Natural killer cell (primary cell): ENCODE measurements at regions not wholly inside any gene's neighbourhood (a gene's known extent, or its start where the extent isn't known, plus 50 kb on each side); places are given as distances from the start of the nearest gene placed in this dataset.

Experiments
- ATAC-seq, 3 donors: fragments of 150-1000 bp in 2 of 3; fragments of 200-7000 bp in 1 of 3; cut with Tn5 transposase; 1 replicate in 1 of 3; 2 replicates in 2 of 3; pipeline ENCODE4 v1.10.0; 2021; ENCODE audit warnings: mild to moderate bottlenecking in 2 of 3, moderate library complexity in 2 of 3
- DNase-seq, 2 donors: peaks; one replicate each; pipeline versions ENCODE4 v3.0.0 to v3.0.0-alpha.2; 2013 to 2021; ENCODE audit warnings: mixed read lengths in 1 of 2
- H3K27ac ChIP-seq: one replicate; pipeline ENCODE4 v1.5.1; 2013; ENCODE audit warnings: mild to moderate bottlenecking, low read length
- H3K27me3 ChIP-seq: one replicate; pipeline ENCODE4 v1.6.1; 2013; ENCODE audit warnings: low read length; ENCODE audit not compliant: control insufficient read depth, insufficient read depth
- H3K36me3 ChIP-seq: one replicate; pipeline ENCODE4 v1.6.1; 2013; ENCODE audit warnings: low read length; ENCODE audit not compliant: control insufficient read depth, insufficient read depth
- H3K4me1 ChIP-seq: one replicate; pipeline ENCODE4 v1.6.1; 2013; ENCODE audit warnings: low read length; ENCODE audit not compliant: control insufficient read depth, insufficient read depth
- H3K4me3 ChIP-seq: one replicate; pipeline ENCODE4 v1.5.1; 2013; ENCODE audit warnings: low read length
- H3K9me3 ChIP-seq: one replicate; pipeline ENCODE4 v1.6.1; 2013; ENCODE audit warnings: low read length; ENCODE audit not compliant: control insufficient read depth, insufficient read depth
- H3K27ac Mint-ChIP-seq, 2 donors: one replicate each; pipeline ENCODE4 v1.8.0; 2022; ENCODE audit warnings: mild to moderate bottlenecking in 2 of 2, mixed read lengths in 2 of 2, moderate library complexity in 1 of 2
- H3K27me3 Mint-ChIP-seq, 2 donors: one replicate each; pipeline ENCODE4 v1.8.0; 2022; ENCODE audit warnings: low read depth in 2 of 2, mixed read lengths in 2 of 2
- H3K36me3 Mint-ChIP-seq: one replicate; pipeline ENCODE4 v1.8.0; 2022; ENCODE audit warnings: mixed read lengths
- H3K4me1 Mint-ChIP-seq, 2 donors: one replicate each; pipeline ENCODE4 v1.8.0; 2022; ENCODE audit warnings: mixed read lengths in 2 of 2
- H3K4me3 Mint-ChIP-seq: one replicate; pipeline ENCODE4 v1.8.0; 2022; ENCODE audit warnings: mild to moderate bottlenecking, moderate library complexity, mixed read lengths
- H3K9me3 Mint-ChIP-seq, 2 donors: one replicate each; pipeline ENCODE4 v1.8.0; 2022; ENCODE audit warnings: mixed read lengths in 2 of 2
- WGBS: methylation state at CpG from one replicate; pipeline ENCODE4 v1.1.7; 2013; ENCODE audit warnings: missing lambda C conversion rate; ENCODE audit not compliant: insufficient coverage; 5-methylcytosine and 5-hydroxymethylcytosine counted together
- intact Hi-C: fragments of 100-400 bp; cut with micrococcal nuclease; formaldehyde crosslinking; loops from one replicate; pipeline ENCODE4 v1.14.2; 2022
- TF ChIP-seq, protein P1 (sequence below): fragments of 200-600 bp; IDR thresholded peaks from one replicate; pipeline ENCODE4 v1.8.0; 2022; ENCODE audit warnings: antibody characterized with exemption

DNA sequence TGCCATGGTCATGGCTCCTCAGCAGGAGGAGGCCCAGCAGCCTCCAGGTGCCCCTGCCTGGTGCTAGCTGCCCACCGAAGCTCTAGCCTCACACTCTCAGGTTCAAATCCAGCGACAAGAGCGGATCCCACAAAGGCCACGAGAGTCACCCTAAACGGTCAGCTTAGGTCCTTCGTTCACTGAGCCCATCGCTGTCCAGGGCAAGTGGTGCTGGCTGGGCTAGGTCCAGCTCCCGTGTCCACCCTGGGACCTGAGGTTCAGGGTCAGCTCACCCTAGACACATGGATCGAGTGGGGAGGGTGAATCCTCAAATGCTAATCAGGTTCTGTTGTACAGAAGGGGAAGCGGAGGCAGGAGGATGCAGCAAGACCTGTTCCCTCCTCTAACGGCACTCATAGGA, 171.9 kb upstream of the SULF2 start:
- Mint-ChIP-seq H3K36me3 (no peaks in the 10 kb centered on the region), H3K27me3 (peaks cover 7 to 9% of the 10 kb centered on the region in 2 donors), H3K4me3 (no peak overlapping the region), H3K9me3 (no peaks in the 10 kb centered on the region), H3K4me1 (no peaks in the 10 kb centered on the region), H3K27ac (no peak overlapping the region)
- no peaks in the 10 kb centered on the region for H3K4me1 ChIP-seq
- intact Hi-C loops, result no loop called here
- no peaks in the 10 kb centered on the region for H3K27me3 ChIP-seq
- ATAC-seq, result no peak
- TF ChIP-seq, protein P1, sequence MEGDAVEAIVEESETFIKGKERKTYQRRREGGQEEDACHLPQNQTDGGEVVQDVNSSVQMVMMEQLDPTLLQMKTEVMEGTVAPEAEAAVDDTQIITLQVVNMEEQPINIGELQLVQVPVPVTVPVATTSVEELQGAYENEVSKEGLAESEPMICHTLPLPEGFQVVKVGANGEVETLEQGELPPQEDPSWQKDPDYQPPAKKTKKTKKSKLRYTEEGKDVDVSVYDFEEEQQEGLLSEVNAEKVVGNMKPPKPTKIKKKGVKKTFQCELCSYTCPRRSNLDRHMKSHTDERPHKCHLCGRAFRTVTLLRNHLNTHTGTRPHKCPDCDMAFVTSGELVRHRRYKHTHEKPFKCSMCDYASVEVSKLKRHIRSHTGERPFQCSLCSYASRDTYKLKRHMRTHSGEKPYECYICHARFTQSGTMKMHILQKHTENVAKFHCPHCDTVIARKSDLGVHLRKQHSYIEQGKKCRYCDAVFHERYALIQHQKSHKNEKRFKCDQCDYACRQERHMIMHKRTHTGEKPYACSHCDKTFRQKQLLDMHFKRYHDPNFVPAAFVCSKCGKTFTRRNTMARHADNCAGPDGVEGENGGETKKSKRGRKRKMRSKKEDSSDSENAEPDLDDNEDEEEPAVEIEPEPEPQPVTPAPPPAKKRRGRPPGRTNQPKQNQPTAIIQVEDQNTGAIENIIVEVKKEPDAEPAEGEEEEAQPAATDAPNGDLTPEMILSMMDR, result no peak
- no peak overlapping the region for H3K4me3 ChIP-seq
- DNase-seq, result no peak
- H3K27ac ChIP-seq, result no peak overlapping the region
- no peaks in the 10 kb centered on the region for H3K9me3 ChIP-seq
- 86% methylated on average over 11 of the region's 11 CpGs for WGBS
- H3K36me3 ChIP-seq, result no peaks in the 10 kb centered on the region

DNA sequence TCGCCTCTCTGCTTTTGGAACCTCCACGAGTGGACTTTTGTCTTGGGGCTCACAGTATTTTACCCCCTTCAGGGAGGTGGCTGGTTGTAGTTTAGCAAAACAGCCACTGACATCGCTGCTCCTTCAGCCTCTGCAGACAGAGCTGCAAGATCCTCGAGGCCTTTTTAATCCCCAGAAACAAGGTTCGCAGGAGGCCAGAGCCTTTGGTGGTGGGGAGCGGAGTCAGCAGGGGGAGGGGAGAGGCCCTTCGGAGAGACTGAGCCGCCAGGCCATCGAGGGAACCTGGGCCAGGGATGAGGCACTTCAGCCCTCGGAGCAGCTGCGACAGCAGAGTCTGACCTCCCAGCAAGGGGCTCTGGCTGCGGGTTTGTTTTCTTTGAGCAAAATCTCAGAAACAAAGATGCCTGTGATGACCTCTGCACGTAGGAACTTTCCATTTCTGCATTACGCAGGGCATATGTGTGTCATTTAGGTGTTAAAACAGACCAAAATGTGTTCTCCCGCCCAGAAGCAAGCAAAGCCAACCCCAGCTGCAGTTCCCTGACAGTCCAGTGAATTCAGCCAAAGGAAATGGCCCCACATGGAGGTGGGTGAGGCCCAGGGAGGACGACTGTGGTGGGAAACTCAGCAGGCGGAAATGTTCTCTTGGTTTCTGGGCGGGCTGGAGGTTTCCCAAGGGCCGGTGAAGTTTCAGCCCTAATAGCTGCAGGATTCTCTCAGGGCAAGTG, 171.2 kb upstream of the SULF2 start:
- Histone ChIP-seq H3K4me3 (no peak overlapping the region), H3K36me3 (no peaks in the 10 kb centered on the region), H3K4me1 (no peaks in the 10 kb centered on the region), H3K27ac (no peak overlapping the region), H3K27me3 (no peaks in the 10 kb centered on the region), H3K9me3 (no peaks in the 10 kb centered on the region)
- 84% methylated on average over 19 of the region's 19 CpGs for WGBS
- no peak for DNase-seq
- Mint-ChIP-seq H3K9me3 (no peaks in the 10 kb centered on the region), H3K27me3 (peaks cover 7 to 9% of the 10 kb centered on the region in 2 donors), H3K27ac (no peak overlapping the region), H3K4me1 (no peaks in the 10 kb centered on the region), H3K4me3 (no peak overlapping the region), H3K36me3 (no peaks in the 10 kb centered on the region)
- TF ChIP-seq, protein P1, result no peak
- intact Hi-C loops, result no loop called here
- ATAC-seq, result no peak

DNA sequence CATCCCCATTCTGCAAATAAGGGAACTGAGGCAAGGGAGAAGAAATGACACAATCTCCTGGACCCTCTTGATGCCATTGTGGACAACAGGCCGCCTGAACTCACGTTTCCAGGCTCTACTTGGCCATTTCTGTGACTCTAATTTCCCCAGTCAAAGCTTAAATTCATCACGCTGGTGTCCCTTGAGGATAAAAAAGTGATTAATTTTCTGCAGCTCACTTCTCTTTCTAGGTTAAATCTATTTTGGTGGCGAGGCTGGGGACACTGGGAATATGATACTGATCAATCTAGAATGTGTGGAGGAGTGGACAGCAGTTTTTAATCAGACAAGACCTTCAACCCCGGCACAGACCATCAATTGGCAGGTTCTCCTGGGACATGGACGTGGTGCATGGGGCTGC, 168.2 kb upstream of the SULF2 start:
- DNase-seq (no peak), ATAC-seq (no peak)
- intact Hi-C loops, result no loop called here
- Mint-ChIP-seq H3K27ac (no peak overlapping the region), H3K4me1 (no peaks in the 10 kb centered on the region), H3K9me3 (no peaks in the 10 kb centered on the region), H3K27me3 (peaks cover 5 to 7% of the 10 kb centered on the region in 2 donors), H3K4me3 (no peak overlapping the region), H3K36me3 (no peaks in the 10 kb centered on the region)
- no peaks in the 10 kb centered on the region for H3K36me3 ChIP-seq
- H3K9me3 ChIP-seq, result no peaks in the 10 kb centered on the region
- no peak overlapping the region for H3K27ac ChIP-seq
- TF ChIP-seq, protein P1, result no peak
- no peaks in the 10 kb centered on the region for H3K27me3 ChIP-seq
- H3K4me3 ChIP-seq, result no peak overlapping the region
- WGBS, result 86% methylated on average over 3 of the region's 6 CpGs
- no peaks in the 10 kb centered on the region for H3K4me1 ChIP-seq

DNA sequence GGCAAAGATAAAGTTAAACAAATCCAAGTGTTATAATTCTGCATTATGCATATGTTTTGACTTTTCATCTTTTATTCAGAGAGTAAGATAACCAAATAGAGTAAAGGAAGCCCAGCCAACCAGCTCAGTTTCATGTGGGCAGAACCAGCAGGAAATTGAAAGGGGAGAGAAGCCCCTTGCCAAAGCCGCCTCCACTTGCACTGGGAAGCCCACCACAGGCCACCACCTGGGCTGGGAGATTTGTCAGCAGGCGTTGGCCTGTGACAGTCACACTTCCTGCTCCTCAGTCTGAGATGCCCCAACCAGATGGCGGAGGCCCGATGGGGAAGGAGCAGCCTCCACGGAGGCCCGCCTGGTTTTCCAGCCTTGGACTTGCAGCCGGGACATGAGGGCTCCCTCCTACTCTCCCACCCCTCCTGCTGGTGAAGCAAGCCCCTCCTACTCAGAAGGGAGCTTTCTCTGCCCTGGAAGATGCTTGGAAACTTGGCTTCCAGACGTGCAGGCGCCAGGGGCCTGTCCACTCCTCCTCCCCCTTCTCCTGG, 166.8 kb upstream of the SULF2 start:
- Mint-ChIP-seq H3K9me3 (no peaks in the 10 kb centered on the region), H3K4me1 (no peaks in the 10 kb centered on the region), H3K36me3 (no peaks in the 10 kb centered on the region), H3K27me3 (peaks cover 5 to 7% of the 10 kb centered on the region in 2 donors), H3K4me3 (no peak overlapping the region), H3K27ac (no peak overlapping the region)
- Histone ChIP-seq H3K4me3 (no peak overlapping the region), H3K27me3 (no peaks in the 10 kb centered on the region), H3K27ac (no peak overlapping the region), H3K9me3 (no peaks in the 10 kb centered on the region), H3K36me3 (no peaks in the 10 kb centered on the region), H3K4me1 (no peaks in the 10 kb centered on the region)
- 71% methylated on average over 9 of the region's 9 CpGs for WGBS
- ATAC-seq (no peak), DNase-seq (no peak)
- intact Hi-C loops, result no loop called here
- TF ChIP-seq, protein P1, result no peak
